Ureter (tissue), 1 donor: ENCODE measurements at regions not wholly inside any gene's neighbourhood (a gene's known extent, or its start where the extent isn't known, plus 50 kb on each side); places are given as distances from the start of the nearest gene placed in this dataset.
"Not testable (repeated sequence)": the region's sequence is repeated elsewhere in the genome, so short reads cannot be mapped to it uniquely, and the experiment has no call there.

Experiments
- DNase-seq: peaks from one replicate; pipeline ENCODE4 v3.0.0-alpha.2; 2020; ENCODE audit warnings: low spot score
- donor health status: DM: yes; HTN: yes; CAD: no.

DNA sequence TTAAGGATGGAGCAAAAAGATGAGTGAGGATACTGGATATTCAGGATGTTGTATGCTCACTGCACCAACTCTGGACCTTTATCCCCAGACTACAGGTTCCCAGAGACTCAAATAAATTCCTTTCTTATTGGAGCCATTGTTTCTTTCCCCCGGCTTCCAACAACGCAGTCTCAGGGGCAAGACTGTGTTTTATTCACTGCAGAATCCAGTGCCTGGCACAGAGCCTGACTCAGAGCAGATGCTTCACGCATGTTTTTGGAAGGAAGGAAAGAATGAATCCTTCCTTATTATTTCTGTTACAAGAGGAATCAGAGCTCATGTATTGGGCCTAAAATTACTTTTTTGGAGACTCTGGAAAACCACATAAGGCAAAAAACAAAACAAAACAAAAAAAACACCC lies 96.0 kb upstream of the VGLL4 start:
- no peak for DNase-seq

DNA sequence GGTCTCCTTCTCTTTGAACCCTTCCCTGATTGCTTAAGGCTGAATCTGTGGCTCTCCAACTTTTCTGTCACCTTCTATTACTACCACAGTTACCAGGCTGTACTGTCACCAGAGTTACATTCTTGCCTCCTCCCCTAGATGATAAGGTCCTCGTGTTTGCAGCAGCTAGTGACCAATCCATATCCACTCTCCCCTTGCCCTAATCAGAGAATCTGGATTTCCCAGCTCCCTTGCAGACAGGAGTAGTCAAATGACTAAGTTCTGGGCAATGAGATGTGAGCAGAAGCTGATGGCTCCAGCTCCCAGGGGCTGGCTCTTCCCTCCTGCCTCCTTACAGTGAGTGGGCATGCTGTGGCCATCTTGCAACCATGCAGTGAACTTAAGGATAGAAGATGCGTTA lies 95.4 kb upstream of the VGLL4 start:
- DNase-seq: no peak

DNA sequence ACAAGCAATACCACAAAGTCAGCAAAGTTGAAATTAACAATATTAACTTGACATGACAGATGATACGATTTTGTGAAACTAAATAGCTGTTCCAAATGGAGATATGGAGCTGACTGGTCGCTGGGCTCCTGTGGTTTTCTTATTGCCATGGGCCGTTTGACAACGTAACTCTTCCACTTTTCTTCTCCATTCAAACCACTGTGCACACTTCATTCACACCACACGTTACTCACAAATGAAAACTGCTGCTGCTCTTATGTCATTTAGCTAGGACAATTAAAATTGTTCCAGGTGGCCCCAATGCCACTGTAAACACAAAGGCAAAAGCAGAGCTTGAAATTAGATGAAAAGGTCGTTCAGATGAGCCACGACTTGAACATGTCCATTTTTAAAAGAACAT lies 94.0 kb upstream of the VGLL4 start:
- DNase-seq: no peak

DNA sequence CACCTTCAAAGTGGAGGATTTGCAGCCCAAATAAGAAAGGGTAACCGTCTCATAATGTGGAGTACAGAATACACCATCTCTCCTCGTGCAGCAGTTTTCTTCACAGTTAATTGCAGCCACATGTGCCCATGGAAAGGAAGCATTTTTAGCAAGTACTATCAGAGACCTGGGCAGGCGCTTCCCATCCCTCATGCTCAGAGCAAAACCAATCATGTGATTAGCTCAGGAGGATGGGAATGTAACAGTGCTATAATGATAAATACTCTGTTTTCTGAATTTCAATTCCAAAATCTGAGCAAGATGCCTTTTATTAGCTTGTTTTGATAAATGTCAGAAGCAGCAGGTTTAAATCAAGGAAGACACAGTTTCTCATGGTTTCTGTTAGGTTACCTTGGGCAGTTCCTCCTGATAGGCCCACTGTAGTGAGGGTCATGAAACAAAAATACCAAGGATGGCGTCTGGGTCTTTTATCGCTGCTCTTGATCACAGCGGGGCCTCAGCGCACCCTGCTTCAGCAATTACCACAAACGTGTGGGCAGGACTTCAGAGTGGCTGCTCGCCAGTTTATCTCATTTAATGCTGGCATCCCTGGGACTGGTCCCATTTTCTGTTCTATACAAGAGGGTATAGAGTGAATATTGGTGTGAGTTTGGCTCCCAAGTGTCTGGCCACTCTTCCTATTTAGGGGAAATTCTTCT lies 92.6 kb upstream of the VGLL4 start:
- DNase-seq: no peak

DNA sequence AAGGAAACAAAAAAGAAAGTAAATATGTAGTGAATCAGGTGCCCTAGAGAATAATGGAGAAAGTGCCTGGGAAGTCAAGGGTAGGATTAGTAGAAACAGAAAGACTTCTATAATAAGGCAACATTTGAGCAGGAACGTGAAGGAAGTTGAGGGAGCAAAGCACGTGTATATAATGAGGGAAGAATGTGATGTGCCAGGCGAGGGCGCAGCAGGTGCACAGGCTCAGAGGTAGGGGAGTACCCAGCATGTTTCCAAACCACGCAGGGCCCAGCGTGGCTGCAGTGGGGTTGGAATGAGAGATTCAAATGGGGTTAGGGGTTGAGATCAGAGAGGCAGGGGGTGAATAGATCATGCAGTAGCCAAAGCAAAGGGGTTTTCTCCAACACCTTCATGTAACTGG lies 91.9 kb upstream of the VGLL4 start:
- no peak for DNase-seq

DNA sequence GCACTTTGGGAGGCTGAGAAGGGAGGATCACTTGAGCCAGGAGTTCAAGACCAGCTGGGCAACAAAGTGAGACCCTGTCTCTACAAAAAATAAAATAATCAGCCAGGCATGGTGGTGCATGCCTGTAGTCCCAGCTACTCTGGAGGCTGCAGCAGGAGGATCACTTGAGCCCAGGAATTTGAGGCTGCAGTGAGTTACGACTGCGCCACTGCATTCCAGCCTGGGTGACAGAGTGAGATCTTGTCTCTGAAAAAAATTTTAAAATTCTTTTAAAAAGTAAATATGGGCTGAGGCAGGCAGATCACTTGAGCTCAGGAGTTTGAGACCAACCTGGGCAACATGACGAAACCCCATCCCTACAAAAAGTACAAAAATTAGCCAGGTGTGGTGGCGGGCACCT lies 91.4 kb upstream of the VGLL4 start:
- DNase-seq: not testable (repeated sequence)

DNA sequence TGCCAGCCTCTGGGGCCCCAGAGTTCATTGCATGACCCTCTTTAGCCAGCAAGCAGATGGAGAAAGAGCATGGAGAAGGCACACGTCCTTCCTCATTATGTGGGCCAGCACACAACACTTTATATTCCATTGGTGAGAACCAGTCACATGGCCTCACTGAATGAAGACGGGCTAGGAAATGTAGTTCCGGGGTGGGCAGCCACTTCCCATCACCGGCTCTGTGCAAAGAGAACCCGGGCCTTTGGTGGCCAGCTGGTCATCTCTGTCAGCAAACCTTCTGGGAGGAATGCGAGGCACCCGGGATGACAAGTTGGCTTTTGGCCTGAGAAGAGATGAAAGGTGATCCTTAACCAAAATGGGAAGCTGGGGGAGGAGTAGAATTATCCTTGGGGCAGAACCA lies 90.2 kb upstream of the VGLL4 start:
- DNase-seq: no peak

DNA sequence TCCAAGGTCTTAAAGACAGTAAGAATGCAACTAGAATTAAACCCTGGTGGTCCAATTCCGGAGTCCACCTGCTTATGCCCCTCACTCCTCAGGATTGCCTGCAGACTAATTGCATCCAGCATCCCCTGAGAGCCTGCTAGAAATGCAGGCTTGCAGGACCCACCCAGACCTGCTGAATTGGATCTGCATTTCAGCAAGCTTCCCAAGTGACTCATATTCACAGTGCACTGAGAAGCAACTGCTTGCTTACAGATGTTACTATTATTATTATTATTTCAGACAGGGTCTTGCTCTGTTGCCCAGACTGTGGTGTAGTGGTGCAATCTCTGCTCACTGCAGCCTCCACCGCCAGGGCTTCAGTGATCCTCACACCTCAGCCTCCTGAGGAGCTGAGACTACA lies 83.5 kb upstream of the VGLL4 start:
- no peak for DNase-seq

DNA sequence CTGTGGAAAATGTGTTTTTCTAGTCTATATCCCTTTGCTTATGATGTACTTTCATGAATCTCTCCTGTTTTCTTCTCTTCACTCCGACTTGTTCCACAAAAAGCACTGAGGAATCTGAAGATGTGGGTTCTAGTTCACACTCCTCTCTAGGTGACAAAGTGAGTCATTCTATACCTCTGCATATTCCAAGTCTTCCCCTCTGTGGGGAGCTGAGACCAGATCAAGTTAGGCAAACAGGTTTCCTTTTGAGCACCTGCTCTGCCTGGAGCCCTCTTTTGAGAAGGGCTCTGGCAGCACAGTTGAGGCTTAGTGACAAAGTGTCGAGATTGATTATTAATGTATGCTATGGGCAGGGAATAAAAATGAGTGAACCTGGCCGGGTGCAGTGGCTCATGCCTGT lies 82.4 kb upstream of the VGLL4 start:
- no peak for DNase-seq

DNA sequence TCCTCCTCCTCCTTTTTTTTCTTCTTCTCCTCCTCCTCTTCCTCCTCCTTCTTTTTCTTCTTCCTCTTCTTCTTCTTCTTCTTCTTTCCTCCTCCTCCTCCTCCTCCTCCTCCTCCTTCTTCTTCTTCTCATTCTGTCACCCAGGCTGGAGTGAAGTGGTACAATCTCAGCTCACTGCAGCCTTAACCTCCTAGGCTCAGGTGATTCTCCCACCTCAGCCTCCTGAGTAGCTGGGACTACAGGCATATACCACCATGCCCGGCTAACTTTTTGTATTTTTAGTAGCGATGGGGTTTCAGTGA lies 81.6 kb upstream of the VGLL4 start:
- DNase-seq: not testable (repeated sequence)

DNA sequence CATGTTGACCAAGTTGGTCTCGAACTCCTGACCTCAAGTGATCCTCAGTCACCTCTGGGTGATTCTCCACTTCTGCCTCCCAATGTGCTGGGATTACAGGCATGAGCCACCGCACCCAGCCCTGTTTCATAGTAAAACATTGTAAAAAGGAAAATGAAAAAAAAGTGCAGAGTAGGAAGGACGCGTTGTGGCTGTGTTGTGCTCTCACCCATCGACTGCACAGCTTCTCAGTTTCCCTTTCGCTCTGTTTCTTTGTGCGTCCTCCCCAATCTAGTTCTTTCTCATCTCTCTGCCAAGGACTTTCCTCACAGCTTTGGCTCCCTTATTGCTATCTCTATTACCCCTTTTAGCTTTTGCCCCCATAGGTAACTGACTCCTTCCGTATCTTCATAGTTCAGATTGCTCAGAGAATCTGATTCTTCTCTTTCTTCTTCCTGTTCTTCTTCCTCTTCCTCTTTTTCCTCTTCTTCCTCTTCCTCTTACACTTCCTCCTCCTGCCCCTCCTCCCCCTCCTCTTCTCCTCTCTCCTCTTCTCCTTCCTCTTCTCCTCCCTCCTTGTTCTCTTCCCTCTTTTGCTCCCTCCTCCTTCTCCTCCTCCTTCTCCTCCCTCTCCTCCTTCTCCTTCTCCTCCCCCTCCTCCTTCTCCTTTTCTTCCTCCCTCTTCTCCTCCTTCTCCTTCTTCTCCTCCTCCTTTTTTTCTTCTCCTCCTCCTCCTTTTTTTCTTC lies 81.1 kb upstream of the VGLL4 start:
- DNase-seq: no peak

DNA sequence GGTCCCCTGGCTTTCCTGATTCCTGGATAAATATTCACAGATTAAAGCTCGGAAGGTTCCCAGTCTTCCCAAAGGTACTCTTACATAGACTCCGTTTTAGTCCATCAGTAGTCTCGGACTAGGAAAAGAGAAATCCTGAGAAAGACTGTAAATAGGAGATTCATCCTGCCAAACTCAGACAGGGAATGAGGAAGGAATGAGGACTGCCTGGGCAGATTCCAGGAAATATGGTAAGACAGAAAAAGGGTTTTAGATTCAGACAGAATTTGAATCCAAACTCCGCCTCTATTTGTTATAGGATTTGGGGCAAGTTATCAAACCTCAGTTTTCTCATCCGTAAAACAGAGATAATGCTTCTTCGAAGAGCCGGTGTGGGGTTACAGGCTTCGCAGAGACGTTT lies 77.8 kb upstream of the VGLL4 start:
- no peak for DNase-seq

DNA sequence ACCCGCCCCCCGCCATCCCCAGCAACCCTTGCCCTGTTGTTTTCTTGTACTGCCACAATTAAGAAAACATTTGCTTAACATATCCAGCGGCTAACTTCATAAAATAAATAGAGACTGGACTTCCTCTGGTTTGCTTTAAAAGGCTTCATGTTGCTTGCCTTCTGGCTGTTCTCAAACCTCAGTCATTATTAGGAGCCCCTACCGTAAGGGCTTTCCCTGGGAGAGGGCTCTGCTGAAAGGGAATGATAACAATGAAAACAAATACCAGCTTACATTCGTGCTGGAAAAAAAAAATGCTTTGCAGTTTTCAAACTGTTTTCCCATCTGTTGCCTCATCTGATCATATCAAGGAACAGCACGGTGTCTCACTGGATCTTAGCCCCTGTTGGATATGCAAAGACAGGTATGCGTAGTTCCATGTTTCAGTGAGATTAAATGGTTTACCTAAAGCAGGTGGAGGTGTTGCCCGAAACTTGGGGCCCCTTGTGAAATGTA lies 77.2 kb upstream of the VGLL4 start:
- DNase-seq: no peak

DNA sequence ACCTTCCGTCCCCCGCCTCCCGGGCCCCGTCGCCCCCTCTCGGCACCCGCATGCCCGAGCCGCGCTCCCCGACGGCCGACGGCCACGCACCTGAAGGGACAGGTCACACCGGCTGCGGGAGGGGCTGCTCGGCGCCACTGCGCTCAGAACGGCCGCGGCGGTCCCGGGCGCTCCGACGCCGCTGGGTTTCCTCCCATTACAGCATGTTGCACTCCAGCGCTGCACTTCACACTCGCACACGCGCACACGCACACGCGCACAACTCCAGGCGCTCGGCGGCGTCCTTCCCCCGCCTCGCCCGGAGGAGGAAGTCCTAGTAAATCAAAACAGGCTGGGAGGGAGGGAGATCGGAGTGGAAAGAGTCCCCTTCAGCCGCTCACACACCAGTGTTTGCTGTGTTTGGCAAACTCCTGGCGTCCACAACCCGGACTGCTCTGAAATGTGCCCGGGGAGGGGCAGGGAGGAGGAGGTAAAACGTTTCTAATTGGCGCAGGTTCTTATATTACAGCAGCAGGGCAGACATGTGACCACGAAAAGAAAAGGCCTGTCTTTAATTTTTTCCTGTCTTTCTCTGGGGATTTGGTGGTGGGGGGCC lies 76.7 kb upstream of the VGLL4 start:
- DNase-seq: peak; percentile 87

DNA sequence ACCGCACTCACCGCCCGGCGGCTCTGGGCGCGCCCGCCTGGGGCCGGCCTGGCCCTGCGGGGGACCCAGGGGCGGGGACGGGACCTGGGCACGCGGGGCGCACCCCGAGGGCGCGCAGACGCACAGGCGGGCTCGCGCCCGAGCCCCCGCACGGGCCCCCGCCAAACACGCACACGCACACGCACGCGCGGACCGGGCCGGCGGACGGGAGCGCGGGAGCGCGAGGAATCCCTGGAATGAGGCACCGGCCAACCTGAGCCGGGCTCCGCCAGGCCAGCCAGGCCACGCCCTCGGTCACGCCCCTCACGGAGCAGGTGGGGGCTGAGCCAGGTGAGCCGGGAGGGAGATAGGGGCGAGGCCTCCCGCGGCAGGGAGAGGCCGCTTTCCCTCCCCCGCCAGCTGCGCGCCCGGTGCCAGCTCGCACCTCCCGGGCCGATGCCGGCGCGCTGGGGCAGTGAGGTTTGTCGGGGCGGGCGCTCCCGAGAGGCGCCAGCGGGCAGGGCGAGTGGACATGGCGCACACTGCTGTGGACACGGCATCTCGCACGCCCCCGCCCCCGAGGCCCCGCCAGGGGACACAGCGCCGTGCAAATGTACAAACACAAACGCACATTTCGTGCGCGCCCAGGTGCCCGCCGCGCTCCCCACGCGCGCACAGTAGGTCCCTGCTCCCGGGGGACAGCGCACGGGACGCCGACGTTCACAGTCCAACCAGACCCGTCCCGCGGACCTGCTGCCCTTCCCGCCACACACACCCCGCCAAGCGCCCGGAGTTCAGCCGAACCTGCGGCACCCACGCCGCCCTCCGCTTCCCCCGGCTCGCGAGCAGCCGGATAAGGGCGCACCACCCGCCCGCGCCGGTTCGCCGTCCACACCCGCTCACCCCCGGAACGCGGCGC lies 75.9 kb upstream of the VGLL4 start:
- peak; percentile 91 for DNase-seq

DNA sequence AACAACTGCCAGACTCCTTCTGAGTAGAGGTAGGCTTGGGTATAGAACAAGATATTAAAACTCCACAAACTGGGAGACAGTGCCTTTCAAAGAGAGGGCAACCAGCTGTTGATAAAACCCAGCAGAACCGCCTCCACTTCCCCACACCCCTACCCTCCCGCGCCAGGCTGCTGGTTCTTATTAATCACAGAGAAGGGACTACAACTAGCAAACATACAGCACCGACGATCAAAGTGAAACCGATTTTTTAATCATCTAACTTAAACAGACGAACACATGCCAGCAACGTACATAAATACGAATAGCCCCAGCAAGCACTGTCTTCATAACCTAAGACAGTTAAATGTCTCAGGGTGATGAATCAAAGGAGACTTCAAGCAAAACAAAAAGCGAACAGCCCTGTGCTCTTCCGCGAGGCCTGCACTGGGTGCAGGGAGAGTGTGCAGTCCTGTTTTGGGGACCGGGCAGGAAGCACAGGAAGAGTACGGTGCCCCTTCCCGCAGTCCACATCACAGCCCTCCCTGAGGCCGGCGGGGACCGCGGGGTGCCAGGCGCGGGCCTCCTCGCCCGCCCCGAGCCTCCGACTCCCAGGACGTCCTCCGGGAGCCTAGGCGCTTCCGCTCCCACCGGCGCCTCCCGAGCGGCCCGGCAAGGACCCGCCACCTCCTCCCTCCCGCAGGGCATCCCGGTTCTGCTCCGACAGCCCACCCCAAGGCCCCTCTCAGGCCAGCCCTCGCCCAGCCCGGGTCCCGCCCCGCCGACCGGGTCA lies 75.1 kb upstream of the VGLL4 start:
- DNase-seq: peak; percentile 72

DNA sequence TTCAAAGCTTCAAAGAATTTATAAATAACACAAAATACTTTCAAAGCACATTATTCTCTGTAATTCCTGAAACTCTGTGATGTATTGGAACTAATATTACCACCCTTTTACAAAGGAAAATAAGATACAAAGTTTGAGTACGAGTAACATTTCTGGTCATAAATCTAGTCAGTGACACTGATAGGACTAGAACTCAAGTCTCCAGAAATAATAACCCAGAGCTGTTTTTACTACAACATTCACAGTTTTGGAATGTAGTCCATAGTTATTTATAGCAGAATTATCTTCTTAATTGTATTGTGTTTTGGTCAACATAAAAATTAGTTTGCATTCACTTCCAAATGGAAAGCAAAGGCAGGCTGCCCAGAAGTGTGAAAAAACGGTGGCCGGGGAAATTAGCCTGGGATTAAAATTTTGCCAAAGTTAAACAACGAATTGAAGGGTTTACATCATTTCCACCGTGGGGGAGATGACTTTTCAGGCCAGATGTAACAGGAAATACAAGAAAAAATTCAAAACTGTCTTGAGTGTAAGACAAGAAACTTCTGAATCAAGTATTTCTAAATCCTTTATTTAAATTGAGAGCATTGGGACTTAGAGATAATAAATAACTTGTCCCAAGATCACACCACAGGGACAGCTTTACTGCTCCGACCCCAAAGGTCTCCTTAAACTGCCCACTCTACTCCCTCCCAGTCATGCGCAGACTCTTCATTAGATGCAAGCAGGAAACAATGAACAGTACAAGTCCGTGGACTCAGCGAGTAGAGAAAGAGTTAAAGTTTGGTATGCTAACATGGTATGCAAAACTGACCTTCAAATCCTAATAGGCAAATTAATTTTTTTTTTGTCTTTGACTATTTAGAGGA lies 74.3 kb upstream of the VGLL4 start:
- DNase-seq: no peak

DNA sequence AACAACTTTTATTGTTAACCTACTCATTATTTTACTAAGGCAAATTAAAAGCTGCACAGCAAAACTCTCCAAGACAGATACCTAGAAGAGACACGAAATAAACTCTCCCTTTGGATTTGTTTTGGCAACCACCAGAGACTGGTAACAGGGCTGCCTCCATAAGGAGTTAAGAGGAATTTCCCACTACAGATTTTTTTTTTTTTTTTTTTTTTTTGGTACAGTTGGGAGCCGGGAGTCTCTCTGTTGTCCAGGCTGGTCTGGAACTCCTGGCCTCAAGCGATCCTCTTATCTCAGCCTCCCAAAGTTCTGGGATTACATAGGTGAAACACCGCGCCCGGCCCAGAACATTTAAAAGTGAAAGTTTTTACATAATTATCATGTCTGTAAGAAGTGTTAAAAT lies 73.6 kb upstream of the VGLL4 start:
- DNase-seq: no peak

DNA sequence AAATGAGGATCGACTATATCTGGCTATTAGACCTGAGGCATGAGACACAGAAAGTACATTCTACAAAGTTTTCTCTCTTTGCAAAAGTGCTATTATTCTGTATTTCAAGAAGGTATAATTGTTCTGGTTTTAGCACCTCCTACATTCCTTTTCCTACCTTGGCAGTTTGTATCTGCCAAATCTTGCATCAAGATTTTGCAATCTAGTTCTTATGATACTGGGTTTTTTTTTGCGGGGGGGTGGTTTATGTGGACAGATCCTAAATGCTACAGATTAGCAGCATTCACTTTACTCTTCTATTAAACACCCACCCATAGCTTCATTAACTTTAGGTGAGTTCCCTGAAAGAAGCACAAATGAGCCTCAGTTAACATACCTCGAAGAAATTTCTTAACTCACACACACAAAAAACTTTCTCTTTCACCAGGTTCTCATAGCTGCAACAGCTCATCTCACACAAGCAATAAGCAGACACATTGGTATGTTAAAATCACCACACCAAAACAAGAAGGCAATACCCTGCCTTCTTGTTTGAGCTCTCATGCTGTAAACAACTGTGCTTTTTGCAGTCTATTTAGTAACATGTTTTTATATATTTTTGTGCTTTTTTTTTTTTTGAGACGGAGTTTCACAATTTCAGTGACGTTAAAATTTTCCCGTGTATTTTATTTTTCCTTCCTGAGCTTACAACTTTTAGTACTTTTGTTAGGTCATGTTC lies 73.0 kb upstream of the VGLL4 start:
- no peak for DNase-seq

DNA sequence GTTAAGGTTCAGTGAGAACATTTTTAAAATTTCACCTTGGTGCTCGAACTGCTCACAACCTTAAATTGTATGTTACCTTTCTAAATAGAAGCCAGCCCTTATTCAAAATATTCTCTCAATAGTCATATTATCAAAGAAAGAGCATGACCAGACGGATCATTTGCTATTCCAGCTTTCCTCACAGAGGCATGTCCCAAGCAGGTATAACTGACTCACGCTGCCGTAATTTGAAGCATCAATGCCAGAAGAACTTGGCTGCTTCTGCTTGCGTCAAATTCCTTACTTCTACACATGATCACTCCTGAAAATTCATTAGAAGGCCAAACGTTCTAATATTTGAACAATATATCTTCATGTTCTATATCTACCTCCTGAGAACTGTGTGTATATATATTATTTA lies 69.5 kb upstream of the VGLL4 start:
- no peak for DNase-seq
